Activated CD4-positive, alpha-beta T cell treated with anti-CD3 and anti-CD28 coated beads, Interleukin-2, amount 10 ng/mL, durations not matched to agents 7 days and 5 days (primary cell): ENCODE measurements at regions not wholly inside any gene's neighbourhood (a gene's known extent, or its start where the extent isn't known, plus 50 kb on each side); places are given as distances from the start of the nearest gene placed in this dataset.
A peak's percentile ranks its signal among the peaks of the same experiment; 100 is the strongest.

Source experiments
- CTCF ChIA-PET: fragments of 350-600 bp; sonication (Branson Sonifier 250); formaldehyde crosslinking; loops from one replicate; lab custom pipeline; 2021; ENCODE audit warnings: antibody characterized with exemption; lab: Charles Lee
- POLR2A ChIA-PET: fragments of 350-600 bp; sonication (Branson Sonifier 250); formaldehyde crosslinking; loops from one replicate; lab custom pipeline; 2021; ENCODE audit warnings: antibody characterized with exemption; lab: Charles Lee
- DNase-seq: peaks from one replicate; pipeline ENCODE4 v3.0.0-alpha.2; 2020
- H3K27ac Mint-ChIP-seq: one replicate; pipeline ENCODE4 v1.8.0; 2021; ENCODE audit warnings: mild to moderate bottlenecking, moderate library complexity, mixed read lengths
- H3K27me3 Mint-ChIP-seq: one replicate; pipeline ENCODE4 v1.8.0; 2021; ENCODE audit warnings: mixed read lengths
- H3K36me3 Mint-ChIP-seq: one replicate; pipeline ENCODE4 v1.8.0; 2021; ENCODE audit warnings: low read depth, mixed read lengths
- H3K4me1 Mint-ChIP-seq: one replicate; pipeline ENCODE4 v1.8.0; 2021; ENCODE audit warnings: mixed read lengths
- H3K4me3 Mint-ChIP-seq: one replicate; pipeline ENCODE4 v1.8.0; 2021; ENCODE audit warnings: mild to moderate bottlenecking, moderate library complexity, mixed read lengths
- H3K9me3 Mint-ChIP-seq: one replicate; pipeline ENCODE4 v1.8.0; 2021; ENCODE audit warnings: mixed read lengths

DNA sequence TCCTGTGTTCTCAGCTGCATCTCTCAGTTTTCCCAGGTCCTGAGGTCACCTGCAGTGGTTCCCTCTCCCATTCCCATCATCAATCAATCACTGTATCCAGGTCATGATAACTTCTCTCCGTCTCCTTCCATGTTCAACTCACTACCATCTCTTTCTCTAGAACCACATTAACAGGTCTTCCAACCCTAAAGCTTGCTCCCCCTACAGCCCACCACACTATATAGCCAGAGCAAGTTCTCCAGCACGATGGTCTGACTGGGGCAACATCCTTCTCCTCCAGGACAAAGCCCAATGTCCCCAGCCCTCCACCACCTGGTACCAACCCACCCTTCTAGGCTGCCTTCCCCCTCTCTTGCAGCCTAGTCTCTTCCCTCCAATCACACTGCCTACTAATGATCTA is 241.6 kb downstream of the CDK5RAP2 start:
- ChIA-PET POLR2A (no interaction called here), CTCF (no interaction called here)
- Mint-ChIP-seq H3K4me1 (no peaks in the 10 kb centered on the region), H3K4me3 (no peak overlapping the region), H3K27ac (no peak overlapping the region), H3K27me3 (peaks cover 2% of the 10 kb centered on the region), H3K36me3 (no peaks in the 10 kb centered on the region), H3K9me3 (no peaks in the 10 kb centered on the region)
- DNase-seq = no peak

DNA sequence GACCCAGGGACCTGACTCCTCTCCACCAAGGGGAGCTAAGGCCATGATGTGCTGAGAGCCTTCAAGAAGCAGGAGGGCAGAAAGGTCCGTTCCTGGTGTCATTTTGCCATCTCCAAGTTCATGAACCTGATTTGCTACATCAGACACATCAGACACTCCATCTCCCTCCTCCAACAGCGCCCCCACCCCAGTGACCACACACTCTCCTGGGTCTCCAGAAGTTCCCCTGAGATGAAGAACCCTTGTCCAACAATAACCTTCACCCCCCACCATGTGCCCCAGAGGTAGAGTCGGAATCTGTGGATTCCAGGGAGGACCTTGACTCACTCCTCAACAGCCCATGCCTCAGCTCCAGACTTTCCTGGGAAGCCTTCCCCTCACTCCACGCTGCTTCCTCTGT is 242.8 kb downstream of the CDK5RAP2 start:
- H3K36me3 Mint-ChIP-seq = no peaks in the 10 kb centered on the region
- DNase-seq = no peak
- H3K4me3 Mint-ChIP-seq = no peak overlapping the region
- H3K27me3 Mint-ChIP-seq = peaks cover 2% of the 10 kb centered on the region
- no peaks in the 10 kb centered on the region for H3K4me1 Mint-ChIP-seq
- H3K27ac Mint-ChIP-seq = no peak overlapping the region
- ChIA-PET CTCF (no interaction called here), POLR2A (no interaction called here)
- H3K9me3 Mint-ChIP-seq = no peaks in the 10 kb centered on the region

- Mint-ChIP-seq H3K27me3 (peaks cover 4% of the 10 kb centered on the region), H3K27ac (no peak overlapping the region), H3K4me1 (no peaks in the 10 kb centered on the region), H3K4me3 (no peak overlapping the region), H3K36me3 (no peaks in the 10 kb centered on the region), H3K9me3 (no peaks in the 10 kb centered on the region)
- ChIA-PET CTCF (no interaction called here), POLR2A (no interaction called here)
- no peak for DNase-seq
Measured at GRCh38 chr9:120336753-120337090, 243.2 kb downstream of the CDK5RAP2 start.

- H3K27me3 Mint-ChIP-seq = peaks cover 4% of the 10 kb centered on the region
- DNase-seq = no peak
- H3K4me1 Mint-ChIP-seq = no peaks in the 10 kb centered on the region
- no peak overlapping the region for H3K27ac Mint-ChIP-seq
- H3K9me3 Mint-ChIP-seq = no peaks in the 10 kb centered on the region
- ChIA-PET CTCF (no interaction called here), POLR2A (no interaction called here)
- H3K4me3 Mint-ChIP-seq = no peak overlapping the region
- H3K36me3 Mint-ChIP-seq = no peaks in the 10 kb centered on the region
Measured at GRCh38 chr9:120336021-120336752, 243.8 kb downstream of the CDK5RAP2 start.

DNA sequence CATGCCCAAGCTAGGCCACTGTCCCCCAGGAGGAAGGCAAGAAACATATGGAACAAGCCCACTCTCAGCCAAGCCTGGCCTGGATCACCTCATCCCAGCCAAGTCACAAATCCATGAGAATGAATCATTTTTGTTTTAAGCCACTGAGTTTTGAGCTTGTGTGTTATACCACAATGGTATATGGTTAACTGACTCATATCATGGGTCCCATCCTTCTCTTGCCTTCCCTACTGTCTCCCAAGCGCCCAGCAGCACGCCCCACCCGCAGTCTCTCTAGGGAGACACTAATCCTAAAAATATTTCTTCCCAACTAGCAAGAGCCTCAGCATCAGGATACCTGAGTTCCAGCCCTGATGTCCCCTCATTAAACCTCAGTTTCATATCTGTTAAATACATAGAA is 248.1 kb downstream of the CDK5RAP2 start:
- Mint-ChIP-seq H3K27ac (no peak overlapping the region), H3K4me3 (no peak overlapping the region), H3K36me3 (no peaks in the 10 kb centered on the region), H3K9me3 (no peaks in the 10 kb centered on the region), H3K4me1 (no peaks in the 10 kb centered on the region), H3K27me3 (peaks cover 2% of the 10 kb centered on the region)
- ChIA-PET POLR2A (no interaction called here), CTCF (interaction anchor here (1.2 kb wide), 1 partner anchor 18 kb away, joined by 4 read pairs; no protein-coding TSS in a partner anchor)
- DNase-seq = no peak

- ChIA-PET CTCF (no interaction called here), POLR2A (no interaction called here)
- no peak overlapping the region for H3K27ac Mint-ChIP-seq
- H3K36me3 Mint-ChIP-seq = no peaks in the 10 kb centered on the region
- DNase-seq = no peak
- H3K27me3 Mint-ChIP-seq = peaks cover 6% of the 10 kb centered on the region
- no peak overlapping the region for H3K4me3 Mint-ChIP-seq
- no peaks in the 10 kb centered on the region for H3K9me3 Mint-ChIP-seq
- no peaks in the 10 kb centered on the region for H3K4me1 Mint-ChIP-seq
Measured at GRCh38 chr9:120330031-120330430, 249.9 kb downstream of the CDK5RAP2 start.

DNA sequence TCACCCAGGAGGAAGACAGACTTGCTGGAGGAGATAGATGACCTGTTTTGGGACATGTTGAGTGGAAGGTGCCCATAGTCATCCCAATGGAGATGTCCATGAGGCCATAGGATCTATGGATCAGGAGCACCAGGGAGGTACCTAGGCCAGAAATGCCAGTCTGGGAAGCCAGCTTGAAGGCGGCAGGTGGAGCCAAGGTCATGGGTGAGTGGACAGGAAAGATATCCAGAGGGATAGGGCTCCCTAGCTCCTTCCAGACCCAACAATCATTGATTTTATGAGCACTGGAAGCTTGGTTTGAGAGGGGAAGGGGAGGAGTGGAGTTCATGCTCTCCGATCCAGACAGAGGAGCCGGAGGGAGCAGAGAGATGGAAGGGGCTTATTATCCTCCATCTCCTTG is 252.6 kb downstream of the CDK5RAP2 start:
- ChIA-PET CTCF (interaction anchor here (0.8 kb wide), 1 partner anchor 49 kb away, joined by 3 read pairs; no protein-coding TSS in a partner anchor), POLR2A (no interaction called here)
- Mint-ChIP-seq H3K27ac (no peak overlapping the region), H3K36me3 (no peaks in the 10 kb centered on the region), H3K4me3 (no peak overlapping the region), H3K9me3 (no peaks in the 10 kb centered on the region), H3K27me3 (peaks cover 6% of the 10 kb centered on the region), H3K4me1 (no peaks in the 10 kb centered on the region)
- no peak for DNase-seq

DNA sequence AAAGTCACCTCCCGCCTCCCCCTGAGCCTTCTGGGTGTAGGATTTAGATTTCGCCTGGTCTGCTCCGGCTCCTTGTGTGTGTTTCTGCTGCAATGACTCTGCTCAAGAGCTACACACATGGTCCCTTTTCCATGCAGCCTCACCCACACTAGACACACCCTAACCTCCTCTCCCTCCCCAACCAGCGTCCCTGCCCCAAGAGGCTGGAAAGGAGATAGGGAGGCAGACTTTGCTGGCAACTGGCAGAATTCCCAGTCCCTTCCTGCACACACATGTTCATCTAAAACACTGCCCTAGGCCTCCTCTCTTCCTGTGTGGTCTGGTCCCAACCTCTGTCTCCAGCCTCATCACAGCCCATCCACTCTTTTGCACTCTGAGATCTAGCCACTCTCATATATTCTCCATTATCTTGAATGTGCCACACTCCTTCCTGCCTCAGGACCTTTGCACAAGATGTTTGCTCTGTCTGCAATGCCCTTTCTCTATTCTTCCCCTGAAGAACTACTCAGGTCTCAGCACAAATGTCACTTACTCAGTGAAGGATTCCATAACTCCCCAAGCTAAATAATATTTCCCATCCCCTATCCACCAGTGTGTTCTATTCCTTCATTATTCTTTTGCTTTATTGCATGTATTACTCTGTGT is 253.8 kb downstream of the CDK5RAP2 start:
- Mint-ChIP-seq H3K27me3 (peaks cover 8% of the 10 kb centered on the region), H3K36me3 (no peaks in the 10 kb centered on the region), H3K4me3 (no peak overlapping the region), H3K27ac (no peak overlapping the region), H3K9me3 (no peaks in the 10 kb centered on the region), H3K4me1 (no peaks in the 10 kb centered on the region)
- CTCF ChIA-PET = interaction anchor here (0.9 kb wide), 1 partner anchor 18 kb away, joined by 3 read pairs; no protein-coding TSS in a partner anchor
- peak; percentile 2 for DNase-seq
- POLR2A ChIA-PET = no interaction called here

DNA sequence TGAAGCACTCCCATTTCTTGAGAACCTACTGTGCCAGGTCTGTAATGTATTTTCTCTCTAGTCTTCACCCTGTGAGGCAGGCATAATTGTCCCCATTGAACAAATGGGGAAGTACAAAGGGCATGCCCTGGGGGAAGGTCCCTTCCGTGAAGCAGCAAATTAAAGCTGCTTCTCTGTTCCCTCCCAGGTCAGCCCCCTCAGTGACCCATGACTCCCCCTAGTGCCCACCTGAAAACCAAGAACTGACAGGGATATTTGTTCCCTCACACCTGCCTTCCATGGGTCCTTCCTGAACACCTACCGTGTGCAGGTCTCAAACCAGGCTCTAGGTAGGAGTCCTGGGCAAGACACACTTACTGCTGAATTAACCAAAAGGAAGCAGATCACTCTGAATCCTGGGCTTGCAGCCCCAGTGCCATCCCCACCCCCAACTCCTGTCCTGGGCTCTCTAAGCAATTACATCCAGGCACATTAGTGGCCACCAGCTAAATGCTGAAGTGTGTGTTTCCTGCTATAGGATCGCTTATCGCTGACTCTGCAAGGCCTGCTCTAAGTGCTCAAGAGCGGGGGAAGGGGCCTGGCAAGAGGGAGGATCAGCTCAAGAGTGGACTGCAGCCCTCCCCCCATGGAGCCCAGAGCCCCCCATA is 254.8 kb downstream of the CDK5RAP2 start:
- Mint-ChIP-seq H3K27me3 (peaks cover 8% of the 10 kb centered on the region), H3K27ac (no peak overlapping the region), H3K4me1 (no peaks in the 10 kb centered on the region), H3K36me3 (no peaks in the 10 kb centered on the region), H3K4me3 (no peak overlapping the region), H3K9me3 (no peaks in the 10 kb centered on the region)
- ChIA-PET CTCF (interaction anchor here (0.9 kb wide), 1 partner anchor 17 kb away, joined by 3 read pairs; no protein-coding TSS in a partner anchor), POLR2A (no interaction called here)
- peak; percentile 4 for DNase-seq

DNA sequence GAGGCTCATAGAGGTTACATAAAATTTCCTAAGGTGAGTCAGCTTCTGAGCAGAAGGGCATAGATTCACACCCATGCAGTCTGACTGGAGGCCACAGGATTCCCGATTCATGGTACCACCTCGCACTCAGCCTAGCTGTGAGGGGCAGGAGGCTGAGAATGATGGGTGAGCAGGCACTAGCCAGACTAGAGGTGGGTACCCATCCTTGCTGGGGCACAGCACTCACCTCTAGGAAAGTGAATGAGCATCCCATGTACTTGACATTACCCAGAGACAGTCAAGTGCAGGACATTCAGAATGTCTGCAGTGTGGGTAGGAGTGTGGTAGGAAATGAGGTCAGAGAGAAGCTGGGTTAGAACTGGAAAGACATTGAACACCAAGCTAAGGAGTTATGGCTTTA is 255.5 kb downstream of the CDK5RAP2 start:
- ChIA-PET POLR2A (no interaction called here), CTCF (no interaction called here)
- Mint-ChIP-seq H3K27ac (no peak overlapping the region), H3K36me3 (no peaks in the 10 kb centered on the region), H3K4me1 (no peaks in the 10 kb centered on the region), H3K9me3 (no peaks in the 10 kb centered on the region), H3K4me3 (no peak overlapping the region), H3K27me3 (peaks cover 8% of the 10 kb centered on the region)
- peak; percentile 2 for DNase-seq

DNA sequence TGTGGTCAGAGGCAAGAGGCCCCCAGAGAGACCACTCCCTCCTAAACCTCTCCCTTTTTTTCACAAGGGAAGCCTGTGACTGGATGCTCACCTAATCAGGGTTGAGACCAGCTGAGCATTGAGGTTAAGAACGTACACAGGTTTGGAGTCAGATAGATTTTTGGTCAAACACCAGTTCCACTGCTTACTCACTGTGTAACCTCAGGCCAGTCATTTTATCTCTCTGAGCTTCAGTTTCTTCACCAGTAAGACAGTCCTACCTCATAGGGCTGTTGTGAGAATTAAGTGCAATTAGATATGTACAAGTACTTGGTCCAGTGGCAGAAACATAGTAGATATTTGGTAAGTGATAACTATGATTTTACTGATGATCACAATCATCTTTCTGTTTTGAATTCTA is 256.8 kb downstream of the CDK5RAP2 start:
- H3K9me3 Mint-ChIP-seq = no peaks in the 10 kb centered on the region
- POLR2A ChIA-PET = no interaction called here
- H3K36me3 Mint-ChIP-seq = no peaks in the 10 kb centered on the region
- H3K27ac Mint-ChIP-seq = no peak overlapping the region
- peaks cover 14% of the 10 kb centered on the region for H3K27me3 Mint-ChIP-seq
- no peak overlapping the region for H3K4me3 Mint-ChIP-seq
- no peaks in the 10 kb centered on the region for H3K4me1 Mint-ChIP-seq
- CTCF ChIA-PET = no interaction called here
- no peak for DNase-seq

DNA sequence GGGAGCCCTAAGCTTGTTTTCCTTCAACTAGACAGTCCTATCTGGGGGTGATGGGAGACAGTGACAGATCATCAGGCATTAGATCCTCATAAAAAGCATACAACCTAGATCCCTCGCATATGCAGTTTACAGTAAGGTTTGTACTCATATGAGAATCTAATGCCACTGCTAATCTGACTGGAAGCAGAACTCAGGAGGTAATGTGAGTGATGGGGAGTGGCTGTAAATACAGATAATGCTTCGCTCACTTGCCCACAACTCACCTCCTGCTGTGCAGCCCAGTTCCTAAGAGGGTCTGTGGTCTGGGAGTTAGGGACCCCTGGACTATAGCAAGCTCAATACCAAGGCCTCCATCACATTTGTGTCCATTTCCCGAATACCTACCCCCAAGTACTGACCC is 260.5 kb downstream of the CDK5RAP2 start:
- Mint-ChIP-seq H3K27me3 (peaks cover 15% of the 10 kb centered on the region), H3K27ac (no peak overlapping the region), H3K4me1 (no peaks in the 10 kb centered on the region), H3K9me3 (peaks cover 2% of the 10 kb centered on the region), H3K36me3 (no peaks in the 10 kb centered on the region), H3K4me3 (no peak overlapping the region)
- POLR2A ChIA-PET = no interaction called here
- CTCF ChIA-PET = no interaction called here
- peak; percentile 1 for DNase-seq

DNA sequence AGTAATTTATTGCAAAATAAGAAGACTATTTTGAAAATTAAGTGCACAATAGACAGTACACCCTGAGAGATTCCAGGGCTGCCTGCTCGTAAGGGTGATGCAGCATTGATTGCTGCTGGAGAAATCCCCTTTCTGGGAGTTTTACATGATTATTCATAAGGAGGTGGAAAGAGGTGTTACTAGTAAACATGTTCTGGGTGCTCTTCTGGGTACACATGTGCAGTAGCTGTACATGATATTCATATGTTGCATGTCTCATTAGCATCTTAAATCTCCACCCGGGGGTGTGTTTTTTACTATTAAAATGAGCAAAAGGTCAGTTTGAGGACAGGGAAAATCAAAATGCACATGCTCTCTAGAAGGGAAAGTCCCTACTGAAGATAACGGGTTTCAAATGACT is 264.8 kb downstream of the CDK5RAP2 start:
- H3K4me3 Mint-ChIP-seq = no peak overlapping the region
- H3K4me1 Mint-ChIP-seq = no peaks in the 10 kb centered on the region
- H3K9me3 Mint-ChIP-seq = peaks cover 2% of the 10 kb centered on the region
- ChIA-PET POLR2A (no interaction called here), CTCF (no interaction called here)
- peaks cover 12% of the 10 kb centered on the region for H3K27me3 Mint-ChIP-seq
- H3K27ac Mint-ChIP-seq = no peak overlapping the region
- no peaks in the 10 kb centered on the region for H3K36me3 Mint-ChIP-seq
- no peak for DNase-seq
